Stimulated activated naive CD4-positive, alpha-beta T cell treated with Interleukin-2 at 50 U/mL for 16 hours (primary cell): ENCODE measurements at regions not wholly inside any gene's neighbourhood (a gene's known extent, or its start where the extent isn't known, plus 50 kb on each side); places are given as distances from the start of the nearest gene placed in this dataset.
"Not testable (repeated sequence)": the region's sequence is repeated elsewhere in the genome, so short reads cannot be mapped to it uniquely, and the experiment has no call there.

Source experiments
- DNase-seq: peaks from one replicate; lab custom pipeline; 2025; lab: John Stamatoyannopoulos, UW

GRCh38 chr4:12452291-12452690 lies 1023.6 kb upstream of the HS3ST1 start:
- DNase-seq: no peak

DNA sequence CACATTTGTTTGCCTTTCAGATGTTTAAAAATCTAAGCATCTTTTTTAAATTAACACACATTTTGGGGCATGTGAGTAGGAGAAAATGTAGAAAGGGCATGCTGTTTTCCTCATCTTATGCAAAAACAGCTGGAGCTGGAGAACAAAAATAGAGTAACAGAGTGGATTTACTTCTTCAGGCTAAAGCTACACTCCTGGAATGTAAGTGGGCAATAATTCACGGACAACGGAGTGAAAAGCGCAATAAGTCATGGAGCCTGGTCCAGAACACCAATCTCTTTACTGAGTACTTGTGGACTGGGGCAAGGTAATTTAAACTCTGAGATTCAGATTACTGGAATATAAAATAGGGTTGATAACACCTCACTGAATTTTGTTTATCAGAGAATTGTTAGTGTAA lies 1018.8 kb upstream of the HS3ST1 start:
- no peak for DNase-seq

DNA sequence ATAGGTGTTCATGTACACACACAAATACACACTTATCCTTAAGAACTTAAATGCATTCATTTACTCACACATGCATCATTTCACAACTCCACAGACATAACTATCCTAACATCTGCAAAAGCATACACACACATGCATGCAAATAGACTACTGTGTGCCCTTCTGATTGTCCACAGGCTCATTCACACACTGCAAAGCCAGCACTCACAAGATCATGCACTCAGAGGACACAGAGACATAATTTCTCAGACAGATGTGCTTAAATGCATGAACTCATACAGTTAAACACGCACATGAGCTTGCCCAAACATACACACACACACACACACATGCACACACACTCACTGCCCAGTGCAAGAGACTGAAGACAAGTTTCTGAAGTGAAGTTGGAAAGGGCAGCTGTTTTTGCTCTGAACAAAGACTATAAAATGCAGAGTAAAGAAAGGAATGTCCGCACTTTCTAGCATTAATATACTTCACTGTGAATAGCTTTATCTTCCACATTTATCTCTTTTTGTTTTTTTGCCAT lies 1018.0 kb upstream of the HS3ST1 start:
- DNase-seq: no peak

DNA sequence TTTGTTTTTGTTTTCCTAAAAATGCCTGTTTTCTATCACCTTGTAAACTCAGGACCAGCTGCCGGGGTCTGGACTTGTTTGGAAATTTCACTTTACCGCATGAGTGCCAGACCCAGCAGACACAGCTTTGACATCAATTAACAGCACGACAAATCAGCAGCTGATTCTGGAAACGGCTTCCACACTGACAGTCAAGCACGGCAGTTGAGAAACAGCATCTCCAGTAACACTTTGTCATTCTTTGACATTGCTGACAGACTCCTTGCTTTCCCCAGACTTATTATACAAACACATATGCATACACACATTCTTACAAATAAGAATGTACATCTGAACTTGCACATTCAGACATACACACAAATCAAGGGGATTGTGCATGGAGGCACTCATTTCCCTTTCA lies 1017.6 kb upstream of the HS3ST1 start:
- DNase-seq: no peak

GRCh38 chr4:12445711-12446235 lies 1017.1 kb upstream of the HS3ST1 start:
- no peak for DNase-seq

DNA sequence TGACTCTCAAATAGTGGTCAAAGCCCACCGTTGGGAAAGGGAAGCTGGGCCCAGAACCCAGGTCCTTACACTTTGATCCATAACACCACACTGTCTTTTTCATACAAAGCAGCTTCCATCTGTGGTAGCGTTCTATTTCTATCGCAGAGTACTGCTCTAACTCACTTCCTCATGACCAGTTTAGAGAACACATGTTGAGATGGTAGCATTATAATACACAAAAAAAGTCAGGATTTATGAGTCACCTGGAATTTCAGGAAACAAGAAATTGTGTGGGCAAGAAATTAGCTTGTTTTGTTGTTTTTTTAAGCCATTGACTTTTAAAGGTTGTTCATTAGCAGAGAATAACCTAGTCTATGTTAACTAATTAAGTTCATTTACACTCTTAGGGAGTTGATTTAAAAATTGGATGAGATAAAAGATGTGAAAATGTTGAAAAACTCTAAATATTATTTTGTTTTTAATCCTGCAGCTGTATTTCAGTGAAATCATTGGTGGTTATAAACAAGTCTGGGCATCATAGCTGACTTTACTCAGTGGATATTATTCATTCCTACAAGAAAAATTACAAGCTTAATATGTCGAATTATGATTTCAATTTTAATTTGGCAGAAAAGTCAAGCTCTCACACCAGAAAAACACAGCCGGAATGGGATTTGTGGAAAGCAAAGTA lies 1011.1 kb upstream of the HS3ST1 start:
- no peak for DNase-seq

DNA sequence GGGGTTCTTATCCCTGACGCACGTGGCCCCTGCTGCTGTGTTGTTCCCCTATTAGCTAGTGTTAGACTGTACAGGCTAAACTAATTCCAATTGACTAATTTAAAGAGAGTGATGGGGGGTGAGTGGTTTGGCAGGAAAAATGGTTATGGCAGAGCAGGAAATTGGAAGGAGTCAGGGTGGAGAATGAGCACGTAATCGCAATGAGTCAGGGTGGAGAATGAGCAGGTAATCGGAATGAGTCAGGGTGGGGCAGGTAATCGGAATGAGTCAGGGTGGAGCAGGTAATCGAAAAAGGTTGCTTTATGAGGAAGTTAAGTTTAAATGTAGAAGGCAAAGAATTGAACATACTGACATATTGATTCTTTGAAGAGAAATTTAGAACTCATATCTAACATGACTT lies 1002.6 kb upstream of the HS3ST1 start:
- not testable (repeated sequence) for DNase-seq

- no peak for DNase-seq
Measured at GRCh38 chr4:12421364-12421763, 992.7 kb upstream of the HS3ST1 start.

GRCh38 chr4:12416755-12417154 lies 988.1 kb upstream of the HS3ST1 start:
- no peak for DNase-seq

- no peak for DNase-seq
Measured at GRCh38 chr4:12414181-12414812, 985.6 kb upstream of the HS3ST1 start.

GRCh38 chr4:12411072-12411471 lies 982.4 kb upstream of the HS3ST1 start:
- DNase-seq: no peak

DNA sequence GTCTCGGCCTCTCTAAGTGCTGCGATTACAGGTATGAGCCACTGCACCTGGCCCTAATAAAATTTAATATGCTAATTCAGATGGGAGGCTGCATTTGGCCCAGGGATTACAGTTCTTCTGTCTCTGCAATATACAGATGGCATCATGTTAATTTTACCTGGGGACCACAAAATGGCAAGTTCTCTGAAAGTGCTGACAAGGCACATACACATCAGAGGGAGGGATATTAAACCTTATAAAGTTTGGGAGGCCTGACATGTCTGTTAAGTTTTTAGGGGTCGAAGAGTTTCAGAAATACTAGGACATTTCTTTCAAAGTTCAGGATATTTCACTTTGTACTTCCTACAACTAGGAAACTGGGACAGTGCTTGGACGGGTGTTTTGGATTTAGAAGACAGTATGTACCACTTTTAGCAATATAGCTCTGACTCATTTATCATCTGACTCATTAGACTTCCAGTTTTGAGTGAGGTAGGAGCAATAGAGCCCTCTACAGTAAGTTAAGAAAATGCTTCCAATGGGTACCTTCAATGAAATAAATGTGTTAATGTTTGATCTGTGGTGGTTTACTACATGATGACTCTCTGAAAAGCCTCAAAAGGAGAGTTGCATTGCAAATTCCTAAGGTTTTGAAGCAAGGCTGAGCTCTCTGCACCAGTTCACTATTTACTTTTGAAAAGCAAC lies 981.0 kb upstream of the HS3ST1 start:
- no peak for DNase-seq

GRCh38 chr4:12408364-12408763 lies 979.7 kb upstream of the HS3ST1 start:
- DNase-seq: no peak

DNA sequence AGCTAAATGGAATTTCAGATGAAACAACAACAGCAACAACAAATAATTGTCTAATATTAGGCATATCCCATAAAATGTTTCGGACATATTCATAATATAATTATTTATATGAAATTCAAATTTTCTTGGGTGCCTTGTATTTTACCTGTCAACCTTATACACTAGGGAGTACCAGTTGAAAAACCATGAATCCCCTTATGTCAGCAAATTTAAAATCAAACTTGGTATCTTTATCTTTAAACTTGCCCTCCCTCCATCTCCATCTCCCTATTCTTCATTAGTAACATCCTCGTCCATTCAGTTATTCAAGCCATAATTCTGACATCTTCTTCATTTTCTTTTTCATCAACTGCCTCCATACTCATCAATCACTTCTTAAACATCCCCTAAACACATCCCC lies 974.5 kb upstream of the HS3ST1 start:
- DNase-seq: no peak

GRCh38 chr4:12399781-12400180 lies 971.1 kb upstream of the HS3ST1 start:
- DNase-seq: no peak

GRCh38 chr4:12393631-12394262 lies 965.1 kb upstream of the HS3ST1 start:
- no peak for DNase-seq

DNA sequence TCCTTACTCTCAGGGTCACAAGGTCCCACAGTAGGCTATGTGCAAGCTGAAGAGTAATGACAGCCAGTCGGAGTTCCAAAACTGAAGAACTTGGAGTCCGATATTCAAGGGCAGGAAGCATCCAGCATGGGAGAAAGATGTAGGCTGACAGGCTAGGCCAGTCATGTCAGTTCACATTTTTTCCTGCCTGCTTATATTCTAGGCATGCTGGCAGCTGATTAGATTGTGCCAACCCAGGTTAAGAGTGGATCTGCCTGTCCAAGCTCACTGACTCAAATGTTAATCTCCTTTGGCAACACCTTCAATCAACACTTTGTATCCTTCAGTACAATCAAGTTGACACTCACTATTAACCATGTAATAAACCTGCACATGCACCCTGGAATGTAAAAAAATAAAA lies 960.9 kb upstream of the HS3ST1 start:
- DNase-seq: no peak

DNA sequence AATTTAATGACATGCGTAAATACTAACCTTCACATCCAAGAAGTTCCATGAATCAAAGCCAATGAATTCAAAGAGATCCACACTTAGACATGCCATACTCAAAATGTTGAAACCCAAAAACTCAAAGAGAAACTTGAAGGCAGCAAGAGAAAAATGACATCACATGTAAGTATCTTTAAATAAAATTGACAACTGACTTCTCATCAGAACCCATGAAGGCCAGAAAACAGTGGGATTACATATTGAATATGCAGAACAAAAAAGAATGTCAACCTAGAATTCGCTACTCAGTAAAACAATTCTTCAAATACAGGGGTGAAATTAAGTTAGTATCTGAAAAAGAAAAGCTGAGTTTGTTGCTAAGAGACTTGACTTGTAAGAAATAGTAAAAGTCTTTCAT lies 953.9 kb upstream of the HS3ST1 start:
- DNase-seq: no peak

DNA sequence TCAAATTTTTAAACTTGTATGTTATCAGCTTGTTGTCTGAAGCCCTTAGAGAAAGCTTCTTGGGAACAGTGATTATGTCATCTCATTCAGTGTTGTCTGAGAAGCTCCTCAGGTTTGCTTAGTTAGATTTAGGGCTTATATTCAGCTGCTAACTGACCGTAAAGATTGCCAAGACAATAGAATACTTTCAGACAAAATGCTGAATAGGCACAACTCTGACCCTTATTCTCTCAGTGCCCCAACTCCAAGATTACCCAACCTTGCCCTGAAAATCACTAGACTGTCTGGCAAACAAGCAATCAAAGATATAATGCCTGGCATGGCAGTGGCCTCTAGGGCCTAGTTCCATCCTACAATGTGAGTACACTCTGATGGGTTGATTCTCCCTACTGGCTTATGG lies 950.5 kb upstream of the HS3ST1 start:
- DNase-seq: no peak

GRCh38 chr4:12375805-12376204 lies 947.1 kb upstream of the HS3ST1 start:
- DNase-seq: no peak

GRCh38 chr4:12365869-12366268 lies 937.2 kb upstream of the HS3ST1 start:
- not testable (repeated sequence) for DNase-seq

- no peak for DNase-seq
Measured at GRCh38 chr4:12360391-12360790, 931.7 kb upstream of the HS3ST1 start.

DNA sequence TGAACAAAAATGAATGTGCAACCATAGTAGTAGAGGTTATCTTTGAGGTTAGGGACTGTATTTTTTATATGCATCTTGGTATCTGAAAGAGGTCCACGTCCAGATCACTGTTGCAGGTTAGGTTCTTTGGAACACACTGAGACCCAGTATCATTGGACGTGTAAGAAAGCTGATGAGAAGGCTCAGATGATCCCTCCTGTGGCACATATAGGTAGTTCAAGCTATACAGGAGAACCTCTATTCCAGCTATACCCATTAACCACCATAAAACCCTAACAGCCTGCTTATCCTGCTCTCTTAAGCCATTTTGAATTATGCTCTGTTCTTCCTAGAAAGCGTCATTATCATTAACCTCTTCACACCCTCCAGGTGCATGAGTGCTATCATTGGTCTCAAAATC lies 930.7 kb upstream of the HS3ST1 start:
- no peak for DNase-seq
